AG04449 (cell line): ENCODE measurements at regions not wholly inside any gene's neighbourhood (a gene's known extent, or its start where the extent isn't known, plus 50 kb on each side); places are given as distances from the start of the nearest gene placed in this dataset.

Experiments used
- CTCF ChIA-PET: fragments of 350-600 bp; formaldehyde crosslinking; extraction: SDS; loops from one replicate; lab custom pipeline; 2021; ENCODE audit warnings: antibody characterized with exemption; lab: Yijun Ruan, JAX
- POLR2A ChIA-PET: fragments of 400-600, 350-600 bp; formaldehyde crosslinking; extraction: SDS; loops from one replicate; lab custom pipeline; 2020; ENCODE audit warnings: antibody characterized with exemption, inconsistent platforms; lab: Yijun Ruan, JAX
- DNase-seq: peaks from one replicate; pipeline ENCODE4 v3.0.0-alpha.2; 2010; ENCODE audit warnings: low read depth, low spot score
- H3K4me3 ChIP-seq: 2 replicates; pipeline ENCODE4 v1.5.1; 2011; ENCODE audit warnings: low read depth, mild to moderate bottlenecking, control low read depth, low read length
- TF ChIP-seq, protein P1 (sequence below): IDR thresholded peaks from one replicate; pipeline ENCODE4 v1.5.1; 2011; ENCODE audit warnings: mild to moderate bottlenecking, moderate library complexity, low read length, control low read depth, inconsistent platforms; ENCODE audit not compliant: insufficient read depth; ENCODE audit errors: missing control alignments

DNA sequence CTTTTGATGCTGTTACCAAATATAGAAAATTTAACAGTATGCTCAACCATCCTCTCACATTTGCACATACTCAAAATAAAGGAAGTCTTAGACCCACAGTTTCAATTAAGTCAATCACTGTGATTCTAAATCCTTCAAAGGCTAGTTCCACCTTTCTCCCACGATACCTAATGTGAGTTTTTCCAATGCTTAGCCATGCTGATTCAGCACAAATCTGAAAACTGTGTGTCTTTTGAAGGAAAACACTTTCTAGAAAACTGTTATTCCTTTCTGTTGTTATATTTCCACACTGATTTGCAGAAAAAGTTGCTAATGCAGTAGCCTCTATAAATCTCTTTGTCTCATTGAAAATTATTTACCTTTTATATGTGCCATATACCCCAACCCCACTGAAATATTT is 645.7 kb downstream of the PRR16 start:
- ChIA-PET POLR2A (no interaction called here), CTCF (no interaction called here)
- DNase-seq = no peak
- TF ChIP-seq, protein P1, sequence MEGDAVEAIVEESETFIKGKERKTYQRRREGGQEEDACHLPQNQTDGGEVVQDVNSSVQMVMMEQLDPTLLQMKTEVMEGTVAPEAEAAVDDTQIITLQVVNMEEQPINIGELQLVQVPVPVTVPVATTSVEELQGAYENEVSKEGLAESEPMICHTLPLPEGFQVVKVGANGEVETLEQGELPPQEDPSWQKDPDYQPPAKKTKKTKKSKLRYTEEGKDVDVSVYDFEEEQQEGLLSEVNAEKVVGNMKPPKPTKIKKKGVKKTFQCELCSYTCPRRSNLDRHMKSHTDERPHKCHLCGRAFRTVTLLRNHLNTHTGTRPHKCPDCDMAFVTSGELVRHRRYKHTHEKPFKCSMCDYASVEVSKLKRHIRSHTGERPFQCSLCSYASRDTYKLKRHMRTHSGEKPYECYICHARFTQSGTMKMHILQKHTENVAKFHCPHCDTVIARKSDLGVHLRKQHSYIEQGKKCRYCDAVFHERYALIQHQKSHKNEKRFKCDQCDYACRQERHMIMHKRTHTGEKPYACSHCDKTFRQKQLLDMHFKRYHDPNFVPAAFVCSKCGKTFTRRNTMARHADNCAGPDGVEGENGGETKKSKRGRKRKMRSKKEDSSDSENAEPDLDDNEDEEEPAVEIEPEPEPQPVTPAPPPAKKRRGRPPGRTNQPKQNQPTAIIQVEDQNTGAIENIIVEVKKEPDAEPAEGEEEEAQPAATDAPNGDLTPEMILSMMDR = no peak
- no peak overlapping the region for H3K4me3 ChIP-seq

DNA sequence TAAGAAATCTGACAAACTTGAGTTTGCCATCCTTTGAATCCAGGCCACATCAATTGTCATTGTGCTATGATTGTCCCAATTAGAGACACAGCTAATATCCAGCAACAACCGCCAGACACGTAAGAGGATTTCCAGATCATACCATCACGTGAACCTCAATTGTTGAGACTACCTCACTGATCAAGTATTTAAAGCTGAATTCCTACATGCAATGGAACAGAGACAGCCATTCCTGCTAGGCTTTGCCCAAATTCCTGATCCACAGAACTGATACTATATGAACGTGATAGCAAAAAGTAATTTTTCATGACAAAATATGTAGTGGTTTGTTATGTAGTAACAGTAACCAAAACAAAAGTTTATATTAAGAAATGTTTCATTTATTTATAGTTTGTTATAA is 657.7 kb downstream of the PRR16 start:
- ChIA-PET POLR2A (no interaction called here), CTCF (no interaction called here)
- no peak overlapping the region for H3K4me3 ChIP-seq
- no peak for DNase-seq
- TF ChIP-seq, protein P1 = no peak

DNA sequence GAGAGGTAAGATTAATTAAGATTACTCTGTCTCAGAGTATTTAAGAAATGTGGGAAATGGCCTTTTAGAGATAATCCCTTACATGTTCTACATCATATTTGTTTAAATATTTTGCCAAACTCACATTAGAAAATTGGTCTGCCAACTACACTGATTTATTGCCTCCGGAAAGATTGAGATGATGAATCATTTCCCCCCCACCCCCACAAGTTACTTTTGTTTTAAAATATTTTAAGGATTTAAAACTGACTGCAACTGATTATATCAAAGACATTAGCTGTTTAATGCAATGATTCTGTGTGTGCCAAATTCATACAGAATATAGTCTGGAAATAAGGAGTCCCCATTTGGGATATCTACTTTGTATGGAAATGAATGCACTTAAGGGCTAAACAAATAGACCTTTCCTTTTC is 674.4 kb downstream of the PRR16 start:
- ChIA-PET POLR2A (no interaction called here), CTCF (no interaction called here)
- H3K4me3 ChIP-seq = no peak overlapping the region
- no peak for DNase-seq
- TF ChIP-seq, protein P1 = no peak

DNA sequence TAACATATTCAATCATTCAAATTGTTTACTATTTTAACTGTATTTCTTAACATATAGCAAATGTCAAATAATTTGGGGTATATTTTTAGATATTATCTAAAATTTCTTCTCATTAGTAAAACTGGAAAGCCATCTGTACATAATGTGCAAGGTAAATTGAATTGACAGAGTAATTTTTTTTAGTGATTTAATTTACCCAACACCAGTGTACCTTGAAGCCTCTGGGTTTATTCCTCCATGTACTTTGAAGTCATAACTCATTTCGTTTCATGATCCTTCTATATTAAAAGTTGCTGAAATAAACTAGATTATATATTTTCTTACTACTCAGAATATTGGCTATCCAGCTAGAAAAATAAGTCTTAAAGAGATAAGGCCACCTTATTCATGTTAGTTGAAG is 674.9 kb downstream of the PRR16 start:
- no peak for DNase-seq
- ChIA-PET POLR2A (no interaction called here), CTCF (no interaction called here)
- H3K4me3 ChIP-seq = no peak overlapping the region
- TF ChIP-seq, protein P1 = no peak

DNA sequence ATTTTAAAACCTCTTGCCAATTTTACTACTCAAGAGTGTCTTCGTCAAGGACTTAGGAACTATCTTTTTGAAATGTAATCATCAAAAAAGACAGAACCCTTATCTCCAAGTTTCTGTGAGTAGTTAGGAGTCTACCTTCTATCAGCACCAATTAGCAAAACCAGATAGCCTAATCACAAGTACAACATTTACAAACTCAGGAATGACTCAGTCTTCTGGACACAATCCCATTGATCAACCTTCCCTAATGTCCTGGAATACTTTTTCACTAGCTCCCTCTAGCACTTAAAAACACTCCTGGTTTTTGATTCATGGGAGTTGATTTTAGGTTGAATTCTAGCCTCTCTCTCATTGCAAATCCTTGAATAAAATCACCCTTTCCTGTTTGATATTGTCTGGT is 680.7 kb downstream of the PRR16 start:
- H3K4me3 ChIP-seq = no peak overlapping the region
- POLR2A ChIA-PET = no interaction called here
- no peak for DNase-seq
- TF ChIP-seq, protein P1 = no peak
- CTCF ChIA-PET = no interaction called here

DNA sequence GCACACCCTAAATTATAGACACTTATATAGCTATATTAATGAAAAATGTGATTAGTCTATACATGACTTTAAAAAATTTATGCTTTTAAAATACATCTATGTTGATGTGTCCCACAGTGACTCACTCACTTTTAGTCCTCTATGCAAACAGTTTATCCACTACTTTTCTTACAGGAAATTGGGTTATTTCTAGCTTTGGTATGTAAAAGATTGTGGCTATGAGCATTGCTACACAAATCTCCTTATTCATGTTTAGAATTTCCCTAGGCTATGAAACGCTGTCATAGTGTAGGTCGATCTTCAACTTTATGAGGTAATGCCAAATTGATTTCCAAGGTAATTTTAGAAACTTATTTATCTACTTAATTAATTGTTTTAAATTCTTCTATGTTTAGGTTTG is 687.4 kb downstream of the PRR16 start:
- H3K4me3 ChIP-seq = no peak overlapping the region
- no peak for DNase-seq
- TF ChIP-seq, protein P1 = no peak
- ChIA-PET POLR2A (no interaction called here), CTCF (no interaction called here)

DNA sequence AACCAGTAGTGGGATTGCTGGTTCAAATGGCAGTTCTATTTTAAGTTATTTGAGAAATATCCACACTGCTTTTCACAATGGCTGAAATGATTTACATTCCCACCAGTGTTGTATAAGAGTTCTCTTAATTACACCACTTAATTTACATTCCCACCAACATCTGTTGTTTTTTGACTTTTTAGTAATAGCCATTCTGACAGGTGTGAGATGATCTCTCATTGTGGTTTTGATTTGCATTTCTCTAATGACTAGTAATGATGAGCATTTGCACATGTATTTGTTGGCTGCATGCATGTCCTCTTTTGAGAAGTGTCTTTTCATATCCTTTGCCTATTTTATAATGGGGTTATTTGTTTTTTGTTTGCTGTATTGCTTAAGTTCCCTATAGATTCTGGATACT is 688.3 kb downstream of the PRR16 start:
- no peak for DNase-seq
- POLR2A ChIA-PET = no interaction called here
- CTCF ChIA-PET = no interaction called here
- TF ChIP-seq, protein P1 = no peak
- no peak overlapping the region for H3K4me3 ChIP-seq
